ENCODE measurements at regions not wholly inside any gene's neighbourhood (a gene's known extent, or its start where the extent isn't known, plus 50 kb on each side); places are given as distances from the start of the nearest gene placed in this dataset.

DNA sequence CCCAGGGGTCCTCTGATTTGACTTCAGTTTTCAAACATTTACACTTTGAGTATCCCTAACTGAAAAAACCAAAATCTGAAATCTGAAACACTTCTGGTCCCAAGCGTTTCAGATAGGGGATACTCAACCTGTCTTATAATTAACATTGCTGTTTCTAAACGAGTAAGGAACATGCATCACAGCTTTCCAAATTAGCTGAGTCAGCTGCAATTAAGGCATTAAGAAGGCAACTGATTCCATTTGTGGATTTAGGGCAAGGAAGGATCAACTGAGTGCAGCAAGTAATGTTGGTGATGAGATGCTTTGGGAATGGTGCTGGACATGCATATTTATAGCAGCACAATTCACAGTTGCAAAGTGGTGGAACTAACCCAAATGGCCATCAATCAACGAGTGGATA is 168.6 kb downstream of the ACER2 start:
- TF ChIP-seq CTCF (IDR thresholded peaks at IDR 0.05; ENCODE audit: unreplicated experiment) = no peak
- no peak overlapping the region for H3K4me3 Mint-ChIP-seq (ENCODE audit: unreplicated experiment)
- no peaks in the 10 kb centered on the region for H3K36me3 Mint-ChIP-seq (ENCODE audit: low read depth, unreplicated experiment)
- H3K4me1 Mint-ChIP-seq (ENCODE audit: unreplicated experiment) = no peaks in the 10 kb centered on the region
- no peak overlapping the region for H3K27ac Mint-ChIP-seq (ENCODE audit: unreplicated experiment)
- H3K27me3 Mint-ChIP-seq (ENCODE audit: unreplicated experiment) = no peaks in the 10 kb centered on the region
- no peak for DNase-seq (ENCODE audit: low spot score)
- no peaks in the 10 kb centered on the region for H3K9me3 Mint-ChIP-seq (ENCODE audit: unreplicated experiment)

GRCh38 chr9:19568946-19569345 is 160.1 kb downstream of the ACER2 start:
- Mint-ChIP-seq H3K4me1 (ENCODE audit: unreplicated experiment) (no peaks in the 10 kb centered on the region), H3K27ac (ENCODE audit: unreplicated experiment) (no peak overlapping the region), H3K9me3 (ENCODE audit: unreplicated experiment) (no peaks in the 10 kb centered on the region), H3K27me3 (ENCODE audit: unreplicated experiment) (no peaks in the 10 kb centered on the region), H3K36me3 (ENCODE audit: low read depth, unreplicated experiment) (no peaks in the 10 kb centered on the region), H3K4me3 (ENCODE audit: unreplicated experiment) (no peak overlapping the region)
- DNase-seq (ENCODE audit: low spot score) = no peak
- no peak for TF ChIP-seq CTCF (IDR thresholded peaks at IDR 0.05; ENCODE audit: unreplicated experiment)

GRCh38 chr9:19564396-19565061 is 155.7 kb downstream of the ACER2 start:
- Mint-ChIP-seq H3K27ac (ENCODE audit: unreplicated experiment) (no peak overlapping the region), H3K4me1 (ENCODE audit: unreplicated experiment) (no peaks in the 10 kb centered on the region), H3K9me3 (ENCODE audit: unreplicated experiment) (no peaks in the 10 kb centered on the region), H3K27me3 (ENCODE audit: unreplicated experiment) (no peaks in the 10 kb centered on the region), H3K36me3 (ENCODE audit: low read depth, unreplicated experiment) (no peaks in the 10 kb centered on the region), H3K4me3 (ENCODE audit: unreplicated experiment) (no peak overlapping the region)
- no peak for DNase-seq (ENCODE audit: low spot score)
- TF ChIP-seq CTCF (IDR thresholded peaks at IDR 0.05; ENCODE audit: unreplicated experiment) = no peak

DNA sequence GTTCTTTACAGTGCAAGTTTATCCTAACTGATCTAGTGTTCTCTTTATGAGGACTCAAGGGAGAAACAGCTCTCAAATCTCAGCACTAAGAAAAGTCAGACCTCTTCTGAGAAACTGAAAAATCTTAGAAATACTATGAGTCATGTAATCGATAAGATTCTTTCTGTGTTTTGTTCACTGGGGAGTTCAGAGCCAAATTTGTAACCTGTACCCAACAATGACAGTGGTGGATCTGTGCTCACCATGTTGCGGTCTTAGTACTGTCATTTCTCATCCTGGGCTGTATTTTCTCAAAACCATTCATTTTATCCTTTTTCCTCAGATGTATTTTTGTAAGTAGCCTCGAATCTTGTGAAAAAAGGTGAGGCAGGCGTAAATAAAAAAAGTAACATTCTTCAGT is 146.4 kb downstream of the ACER2 start:
- DNase-seq (ENCODE audit: low spot score) = no peak
- Mint-ChIP-seq H3K36me3 (ENCODE audit: low read depth, unreplicated experiment) (no peaks in the 10 kb centered on the region), H3K27me3 (ENCODE audit: unreplicated experiment) (no peaks in the 10 kb centered on the region), H3K4me3 (ENCODE audit: unreplicated experiment) (no peak overlapping the region), H3K9me3 (ENCODE audit: unreplicated experiment) (peaks cover 5% of the 10 kb centered on the region), H3K27ac (ENCODE audit: unreplicated experiment) (no peak overlapping the region), H3K4me1 (ENCODE audit: unreplicated experiment) (peaks cover 9% of the 10 kb centered on the region)
- no peak for TF ChIP-seq CTCF (IDR thresholded peaks at IDR 0.05; ENCODE audit: unreplicated experiment)

- Mint-ChIP-seq H3K27ac (ENCODE audit: unreplicated experiment) (no peak overlapping the region), H3K4me1 (ENCODE audit: unreplicated experiment) (peaks cover 9% of the 10 kb centered on the region), H3K27me3 (ENCODE audit: unreplicated experiment) (no peaks in the 10 kb centered on the region), H3K9me3 (ENCODE audit: unreplicated experiment) (peaks cover 5% of the 10 kb centered on the region), H3K36me3 (ENCODE audit: low read depth, unreplicated experiment) (no peaks in the 10 kb centered on the region), H3K4me3 (ENCODE audit: unreplicated experiment) (no peak overlapping the region)
- TF ChIP-seq CTCF (IDR thresholded peaks at IDR 0.05; ENCODE audit: unreplicated experiment) = no peak
- no peak for DNase-seq (ENCODE audit: low spot score)
Measured at GRCh38 chr9:19554529-19554928, 145.7 kb downstream of the ACER2 start.

Measured in endothelial cell (in vitro differentiated cells).